HG02763 (cell line): ENCODE measurements at regions not wholly inside any gene's neighbourhood (a gene's known extent, or its start where the extent isn't known, plus 50 kb on each side); places are given as distances from the start of the nearest gene placed in this dataset.

Source experiments
- ATAC-seq: cut with Tn5 transposase; IDR thresholded peaks from one replicate; pipeline ENCODE4 v1.9.1; 2021; ENCODE audit warnings: mild to moderate bottlenecking, moderate library complexity; ENCODE audit not compliant: unreplicated experiment

- no peak for ATAC-seq
Measured at GRCh38 chr14:39946807-39947206, 514.6 kb upstream of the FBXO33 start.

GRCh38 chr14:39939023-39939422 lies 506.8 kb upstream of the FBXO33 start:
- no peak for ATAC-seq

- peak; percentile 83 for ATAC-seq
Measured at GRCh38 chr14:39912192-39913100, 480.2 kb upstream of the FBXO33 start.

- ATAC-seq: no peak
Measured at GRCh38 chr14:39897657-39898056, 465.4 kb upstream of the FBXO33 start.

- ATAC-seq: no peak
Measured at GRCh38 chr14:39890026-39890425, 457.8 kb upstream of the FBXO33 start.

- no peak for ATAC-seq
Measured at GRCh38 chr14:39884091-39884490, 451.9 kb upstream of the FBXO33 start.

- ATAC-seq: no peak
Measured at GRCh38 chr14:39880965-39881364, 448.7 kb upstream of the FBXO33 start.

GRCh38 chr14:39880106-39880695 lies 448.0 kb upstream of the FBXO33 start:
- no peak for ATAC-seq

- ATAC-seq: no peak
Measured at GRCh38 chr14:39877577-39878190, 445.5 kb upstream of the FBXO33 start.

GRCh38 chr14:39876916-39877315 lies 444.7 kb upstream of the FBXO33 start:
- no peak for ATAC-seq

- ATAC-seq: no peak
Measured at GRCh38 chr14:39875028-39875427, 442.8 kb upstream of the FBXO33 start.

GRCh38 chr14:39873791-39874190 lies 441.6 kb upstream of the FBXO33 start:
- no peak for ATAC-seq

- no peak for ATAC-seq
Measured at GRCh38 chr14:39868949-39869348, 436.7 kb upstream of the FBXO33 start.

- no peak for ATAC-seq
Measured at GRCh38 chr14:39868251-39868650, 436.0 kb upstream of the FBXO33 start.

- no peak for ATAC-seq
Measured at GRCh38 chr14:39863441-39863840, 431.2 kb upstream of the FBXO33 start.

GRCh38 chr14:39861696-39862095 lies 429.5 kb upstream of the FBXO33 start:
- ATAC-seq: no peak

GRCh38 chr14:39861229-39861600 lies 429.0 kb upstream of the FBXO33 start:
- no peak for ATAC-seq

GRCh38 chr14:39860596-39861228 lies 428.5 kb upstream of the FBXO33 start:
- ATAC-seq: no peak

GRCh38 chr14:39859314-39859713 lies 427.1 kb upstream of the FBXO33 start:
- no peak for ATAC-seq

- no peak for ATAC-seq
Measured at GRCh38 chr14:39857376-39858055, 425.3 kb upstream of the FBXO33 start.

GRCh38 chr14:39853441-39853840 lies 421.2 kb upstream of the FBXO33 start:
- no peak for ATAC-seq
